GM18505 (cell line): ENCODE measurements at regions not wholly inside any gene's neighbourhood (a gene's known extent, or its start where the extent isn't known, plus 50 kb on each side); places are given as distances from the start of the nearest gene placed in this dataset.
A peak's percentile ranks its signal among the peaks of the same experiment; 100 is the strongest.
"Not testable (repeated sequence)": the region's sequence is repeated elsewhere in the genome, so short reads cannot be mapped to it uniquely, and the experiment has no call there.

Experiments
- ATAC-seq: cut with Tn5 transposase; IDR thresholded peaks from one replicate; pipeline ENCODE4 v1.9.1; 2021; ENCODE audit not compliant: unreplicated experiment
- POLR2A ChIP-seq: IDR thresholded peaks from 4 replicates; pipeline ENCODE4 v1.6.1; 2011; ENCODE audit warnings: borderline replicate concordance; ENCODE audit not compliant: insufficient read depth, insufficient read length; ENCODE audit errors: extremely low read depth

DNA sequence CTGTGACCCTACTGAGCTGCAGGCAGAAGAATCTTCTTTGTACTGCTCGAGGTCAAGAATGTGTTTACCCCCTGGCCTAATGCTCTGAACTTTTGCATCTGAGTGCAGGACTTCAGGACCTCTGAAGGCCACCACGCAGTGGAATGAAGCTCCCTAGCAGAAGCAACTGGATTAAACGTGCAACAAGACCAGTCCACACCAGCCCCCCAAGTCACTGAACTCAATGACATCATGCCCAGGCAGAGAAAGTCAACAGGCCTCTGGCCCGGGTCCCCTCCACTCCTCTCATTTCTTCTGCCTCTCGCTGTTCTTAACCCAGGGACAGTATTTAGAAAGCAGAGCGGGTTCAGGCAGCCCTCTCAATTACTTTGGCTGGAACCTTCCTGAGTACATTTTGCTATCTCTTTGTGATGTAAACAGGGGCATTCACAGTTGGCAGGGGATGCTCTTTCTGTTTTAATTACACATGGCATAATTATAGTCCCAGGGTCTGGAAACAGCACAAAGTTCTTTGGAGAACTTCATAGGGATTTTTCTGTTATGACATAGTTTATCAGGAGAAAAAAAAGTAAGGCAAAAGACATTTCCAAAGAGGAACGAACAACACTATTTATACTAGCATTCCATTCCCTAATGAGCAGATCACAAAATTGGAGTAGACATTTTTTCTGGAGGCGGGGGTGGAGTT is 108.2 kb upstream of the SPATA31D4 start:
- no peak for TF ChIP-seq POLR2A
- no peak for ATAC-seq

GRCh38 chr9:81822301-81822865 is 105.8 kb upstream of the SPATA31D4 start:
- no peak for TF ChIP-seq POLR2A
- ATAC-seq, result no peak

GRCh38 chr9:81822967-81823366 is 105.3 kb upstream of the SPATA31D4 start:
- no peak for ATAC-seq
- TF ChIP-seq POLR2A, result no peak

DNA sequence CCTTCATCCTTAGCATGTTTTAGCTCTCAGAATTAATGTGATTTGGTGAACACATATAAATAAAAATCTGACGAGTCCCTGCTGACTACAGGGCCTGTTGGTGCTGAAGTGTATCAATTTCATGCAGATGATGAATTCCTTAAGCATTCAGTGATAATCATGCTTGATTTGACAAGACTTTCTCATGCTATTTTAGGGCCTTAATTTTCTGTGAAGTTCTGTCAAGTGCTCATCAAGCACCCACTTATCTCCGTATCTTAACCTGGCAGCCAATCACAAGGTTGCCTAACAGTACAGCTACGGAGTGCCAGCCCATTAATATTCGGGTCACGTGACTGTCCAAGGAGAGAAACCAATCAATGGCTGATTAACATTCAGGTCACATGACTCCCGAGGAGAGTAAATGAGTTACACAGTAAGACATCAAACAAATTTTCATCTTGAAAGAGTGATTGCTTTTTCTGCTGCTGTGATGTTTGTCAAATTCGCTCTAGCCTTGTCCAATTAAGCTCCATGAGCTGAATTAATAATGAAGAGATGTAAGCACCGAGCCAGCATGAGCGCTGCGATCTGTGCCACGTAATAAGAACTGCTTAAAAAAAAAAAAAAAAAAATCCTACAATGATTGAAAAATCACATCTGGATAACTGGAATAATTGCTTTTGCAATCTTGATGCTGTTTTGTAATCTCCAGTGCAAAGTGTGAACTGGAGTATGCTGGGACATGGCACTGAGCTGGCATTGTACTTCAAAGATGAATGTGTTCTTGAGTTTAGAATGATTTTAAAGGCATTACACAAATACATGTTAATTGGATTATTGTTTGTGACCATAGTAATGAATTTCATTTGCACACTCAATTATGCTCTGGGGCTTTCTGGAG is 104.3 kb upstream of the SPATA31D4 start:
- no peak for ATAC-seq
- no peak for TF ChIP-seq POLR2A

DNA sequence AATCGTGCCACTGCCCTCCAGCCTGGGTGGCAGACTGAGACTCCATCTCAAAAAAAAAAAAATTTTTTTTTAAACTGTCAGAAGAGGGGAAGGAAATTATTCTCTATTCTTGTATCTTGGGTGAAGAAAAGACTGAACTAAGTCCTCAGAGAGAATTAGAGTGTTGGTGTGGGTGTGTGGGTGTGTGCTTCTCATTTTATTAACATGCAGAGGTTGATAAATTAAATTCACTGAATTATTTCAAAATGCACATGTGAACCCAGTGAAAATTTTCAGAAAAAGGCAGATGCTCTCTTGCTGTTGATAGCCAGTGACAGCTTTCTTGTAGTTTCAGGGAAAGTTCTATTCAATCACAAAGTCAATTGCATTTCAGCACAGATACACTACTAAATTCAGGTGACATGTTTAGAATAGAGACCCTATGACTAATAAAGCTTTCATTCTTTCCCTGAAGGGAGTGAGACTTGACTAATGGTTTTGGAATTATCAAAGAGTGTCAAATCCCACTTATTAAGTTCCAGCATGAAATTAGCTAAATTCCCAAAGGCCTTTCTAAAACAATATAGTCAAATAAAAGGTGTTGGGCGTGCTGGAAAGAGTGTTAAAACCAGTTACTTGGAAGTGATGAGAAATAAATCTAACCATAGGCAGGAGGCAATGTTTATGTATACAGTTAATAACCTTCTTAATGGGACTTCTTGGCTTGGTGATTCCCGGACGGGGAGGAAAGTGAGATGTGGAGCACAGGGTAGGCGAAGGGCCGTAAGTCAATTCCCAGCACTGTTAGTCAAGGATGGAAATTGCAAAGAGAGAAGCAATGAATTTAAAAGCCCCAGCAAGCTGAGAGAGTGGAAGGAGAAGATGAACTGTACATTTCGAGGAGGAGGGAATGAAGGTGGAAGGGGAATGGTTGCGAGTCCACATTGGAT is 103.2 kb upstream of the SPATA31D4 start:
- ATAC-seq, result no peak
- TF ChIP-seq POLR2A, result no peak

DNA sequence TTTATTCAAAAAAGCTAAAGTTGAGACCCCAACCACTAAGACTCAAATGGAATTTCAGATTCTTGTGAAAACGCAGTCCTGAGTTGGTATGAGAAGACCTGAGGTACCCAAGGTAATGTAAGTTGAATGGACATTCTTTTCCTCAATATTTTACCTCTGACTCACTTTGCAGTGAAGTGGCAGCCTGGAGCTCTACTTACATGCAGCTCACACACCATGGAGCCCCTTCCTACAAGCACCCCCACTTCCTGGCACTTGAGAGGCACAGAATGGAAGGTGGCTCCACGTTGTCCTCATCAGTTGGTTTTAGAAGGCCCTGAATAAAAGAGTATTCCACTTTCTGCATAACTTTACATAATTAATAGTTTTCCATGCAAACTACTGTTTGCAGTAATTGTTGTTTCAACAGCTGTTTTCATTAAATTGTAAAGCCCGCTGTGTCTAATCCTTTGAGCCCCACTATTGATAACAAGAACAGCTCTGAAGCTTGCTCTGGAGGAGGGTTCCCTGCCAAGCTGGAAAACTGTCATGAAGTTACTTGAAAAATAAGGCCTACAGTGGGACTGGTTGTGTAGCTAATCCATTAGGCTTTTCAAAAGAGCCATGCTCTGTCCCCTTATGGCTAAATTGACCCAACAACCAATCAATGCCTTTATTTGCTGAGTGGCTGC is 102.2 kb upstream of the SPATA31D4 start:
- no peak for ATAC-seq
- TF ChIP-seq POLR2A, result no peak

GRCh38 chr9:81826517-81826906 is 101.7 kb upstream of the SPATA31D4 start:
- no peak for ATAC-seq
- no peak for TF ChIP-seq POLR2A

GRCh38 chr9:81827616-81828296 is 100.5 kb upstream of the SPATA31D4 start:
- no peak for TF ChIP-seq POLR2A
- peak; percentile 68 for ATAC-seq

GRCh38 chr9:81829195-81829882 is 98.9 kb upstream of the SPATA31D4 start:
- ATAC-seq, result no peak
- no peak for TF ChIP-seq POLR2A

DNA sequence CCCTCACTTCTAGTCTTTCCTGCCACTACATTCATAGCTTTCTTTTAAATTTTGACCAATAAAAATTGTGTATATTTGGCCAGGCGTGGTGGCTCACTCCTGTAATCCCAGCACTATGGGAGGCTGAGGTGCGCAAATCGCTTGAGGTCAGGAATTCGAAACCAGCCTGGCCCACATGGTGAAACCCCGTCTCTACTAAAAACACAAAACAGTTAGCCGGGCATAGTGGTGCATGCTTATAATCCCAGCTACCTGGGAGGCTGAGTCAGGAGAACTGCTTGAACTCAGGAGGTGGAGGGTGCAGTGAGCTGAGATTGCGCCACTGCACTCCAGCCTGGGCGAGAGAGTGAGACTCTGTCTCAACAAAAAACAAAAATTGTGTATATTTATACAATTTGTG is 97.8 kb upstream of the SPATA31D4 start:
- not testable (repeated sequence) for ATAC-seq

GRCh38 chr9:81832571-81833285 is 95.5 kb upstream of the SPATA31D4 start:
- ATAC-seq, result no peak
- TF ChIP-seq POLR2A, result no peak
